Suprapubic skin (tissue), 3 donors: ENCODE measurements at regions not wholly inside any gene's neighbourhood (a gene's known extent, or its start where the extent isn't known, plus 50 kb on each side); places are given as distances from the start of the nearest gene placed in this dataset.

ENCODE experiments used
- CTCF ChIP-seq, 2 donors: fragments of 200-600 bp in 1 of 2; fragments of 450-650 bp in 1 of 2; sonication (generic) in 1 of 2; IDR thresholded peaks; one replicate each; pipeline ENCODE4 v1.5.1; 2016 to 2019; ENCODE audit warnings: antibody characterized with exemption in 2 of 2, mild to moderate bottlenecking in 1 of 2, moderate library complexity in 1 of 2
- POLR2A ChIP-seq, 2 donors: fragments of 450-650 bp; IDR thresholded peaks; one replicate each; pipeline ENCODE4 v1.6.1; 2017; ENCODE audit warnings: antibody characterized with exemption in 2 of 2, mild to moderate bottlenecking in 2 of 2, moderate library complexity in 2 of 2

- TF ChIP-seq CTCF (IDR thresholded peaks at IDR 0.05) (no peak), POLR2A (IDR thresholded peaks at IDR 0.05) (no peak)
Observed at GRCh38 chr10:123355748-123356481, 201.7 kb downstream of the BUB3 start.
